ENCODE measurements at regions not wholly inside any gene's neighbourhood (a gene's known extent, or its start where the extent isn't known, plus 50 kb on each side); places are given as distances from the start of the nearest gene placed in this dataset.

GRCh38 chr3:170700054-170700404, 114.2 kb upstream of the SLC7A14 start:
- TF ChIP-seq CTCF (IDR thresholded peaks at IDR 0.05) = no peak
- TF ChIP-seq POLR2A (IDR thresholded peaks at IDR 0.05) = no peak

Measured in esophagus squamous epithelium (tissue), 4 donors.